Uterus (tissue), 3 donors: ENCODE measurements at regions not wholly inside any gene's neighbourhood (a gene's known extent, or its start where the extent isn't known, plus 50 kb on each side); places are given as distances from the start of the nearest gene placed in this dataset.

Source experiments
- DNase-seq, 2 donors: peaks; one replicate each; pipeline ENCODE4 v3.0.0-alpha.2; 2019 to 2020
- H3K27ac ChIP-seq, 2 donors: fragments of 200-600 bp; sonication (generic); 1 replicate in 1 of 2; 2 replicates in 1 of 2; pipeline ENCODE4 v1.5.1; 2016 to 2018
- H3K27me3 ChIP-seq, 2 donors: fragments of 200-600 bp; sonication (generic); one replicate each; pipeline ENCODE4 v1.5.1; 2018 to 2019; ENCODE audit warnings: control low read depth in 1 of 2
- H3K36me3 ChIP-seq, 2 donors: fragments of 200-600 bp; sonication (generic); one replicate each; pipeline ENCODE4 v1.5.1; 2019; ENCODE audit warnings: control low read depth in 1 of 2
- H3K4me1 ChIP-seq, 2 donors: fragments of 200-600 bp; sonication (generic); one replicate each; pipeline ENCODE4 v1.5.1; 2018 to 2019; ENCODE audit warnings: control low read depth in 1 of 2
- H3K4me3 ChIP-seq, 2 donors: fragments of 200-600 bp; sonication (generic); 1 replicate in 1 of 2; 2 replicates in 1 of 2; pipeline ENCODE4 v1.5.1; 2018 to 2019; ENCODE audit warnings: mild to moderate bottlenecking in 1 of 2
- H3K9me3 ChIP-seq, 2 donors: fragments of 200-600 bp; sonication (generic); one replicate each; pipeline ENCODE4 v1.5.1; 2019; ENCODE audit warnings: control low read depth in 1 of 2
- POLR2A ChIP-seq, 2 donors: fragments of 450-650 bp; IDR thresholded peaks; one replicate each; pipeline ENCODE4 v1.6.1; 2016; ENCODE audit warnings: antibody characterized with exemption in 2 of 2, mild to moderate bottlenecking in 1 of 2, moderate library complexity in 1 of 2
- intact Hi-C: fragments of 100-400 bp; cut with DNase I; formaldehyde crosslinking; loops from one replicate; pipeline ENCODE4 v1.15.1; 2023; ENCODE audit warnings: low total_unique reads
- TF ChIP-seq, protein P1 (sequence below), 4 experiments: fragments of 200-600 bp in 2 of 4; fragments of 450-650 bp in 2 of 4; sonication (generic) in 2 of 4; IDR thresholded peaks; one replicate each; pipeline ENCODE4 v1.5.1; 2016 to 2019; ENCODE audit warnings: antibody characterized with exemption in 4 of 4, mild to moderate bottlenecking in 2 of 4, moderate library complexity in 1 of 4
- donor health status: DM: yes; HTN: yes; CAD: no.

DNA sequence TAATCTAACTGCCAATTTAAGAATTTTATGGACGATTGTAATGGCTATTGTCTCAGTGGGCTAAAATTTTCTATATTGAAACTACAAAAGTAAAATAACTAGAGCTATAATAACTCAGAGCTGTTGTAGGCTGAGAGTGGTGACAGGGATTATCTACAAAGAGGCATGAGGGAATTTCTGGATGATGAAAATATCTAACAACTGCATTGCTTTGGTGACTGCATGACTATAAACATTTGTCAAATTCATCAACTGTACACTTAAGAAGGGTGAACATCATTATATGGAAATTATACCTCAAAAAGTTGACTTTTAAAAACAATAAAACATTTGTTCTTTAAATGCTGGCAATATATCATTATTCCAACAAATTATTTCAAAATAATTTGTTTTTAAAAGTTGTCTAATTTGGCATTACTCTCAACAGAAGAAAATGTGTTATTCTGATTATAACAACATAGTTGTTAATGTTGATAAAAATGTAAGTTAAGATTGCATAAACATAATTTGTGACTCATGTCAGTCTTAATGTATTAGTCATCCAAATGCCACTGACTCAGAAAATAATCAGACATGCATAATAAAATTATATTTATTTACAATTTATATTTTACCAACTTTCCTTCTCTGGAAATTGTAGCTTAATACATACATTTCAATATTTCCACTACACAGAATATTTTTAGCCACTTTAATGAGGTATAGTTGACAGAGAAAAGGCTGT is 865.1 kb upstream of the VRK2 start:
- TF ChIP-seq, protein P1, sequence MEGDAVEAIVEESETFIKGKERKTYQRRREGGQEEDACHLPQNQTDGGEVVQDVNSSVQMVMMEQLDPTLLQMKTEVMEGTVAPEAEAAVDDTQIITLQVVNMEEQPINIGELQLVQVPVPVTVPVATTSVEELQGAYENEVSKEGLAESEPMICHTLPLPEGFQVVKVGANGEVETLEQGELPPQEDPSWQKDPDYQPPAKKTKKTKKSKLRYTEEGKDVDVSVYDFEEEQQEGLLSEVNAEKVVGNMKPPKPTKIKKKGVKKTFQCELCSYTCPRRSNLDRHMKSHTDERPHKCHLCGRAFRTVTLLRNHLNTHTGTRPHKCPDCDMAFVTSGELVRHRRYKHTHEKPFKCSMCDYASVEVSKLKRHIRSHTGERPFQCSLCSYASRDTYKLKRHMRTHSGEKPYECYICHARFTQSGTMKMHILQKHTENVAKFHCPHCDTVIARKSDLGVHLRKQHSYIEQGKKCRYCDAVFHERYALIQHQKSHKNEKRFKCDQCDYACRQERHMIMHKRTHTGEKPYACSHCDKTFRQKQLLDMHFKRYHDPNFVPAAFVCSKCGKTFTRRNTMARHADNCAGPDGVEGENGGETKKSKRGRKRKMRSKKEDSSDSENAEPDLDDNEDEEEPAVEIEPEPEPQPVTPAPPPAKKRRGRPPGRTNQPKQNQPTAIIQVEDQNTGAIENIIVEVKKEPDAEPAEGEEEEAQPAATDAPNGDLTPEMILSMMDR (IDR thresholded peaks at IDR 0.05) = no peak
- TF ChIP-seq POLR2A (IDR thresholded peaks at IDR 0.05) = no peak
- intact Hi-C loops = no loop called here
- no peak overlapping the region for H3K4me3 ChIP-seq
- no peaks in the 10 kb centered on the region for H3K9me3 ChIP-seq
- H3K27me3 ChIP-seq = no peaks in the 10 kb centered on the region
- no peak overlapping the region for H3K27ac ChIP-seq
- DNase-seq = no peak
- H3K4me1 ChIP-seq = no peaks in the 10 kb centered on the region
- H3K36me3 ChIP-seq = no peaks in the 10 kb centered on the region

DNA sequence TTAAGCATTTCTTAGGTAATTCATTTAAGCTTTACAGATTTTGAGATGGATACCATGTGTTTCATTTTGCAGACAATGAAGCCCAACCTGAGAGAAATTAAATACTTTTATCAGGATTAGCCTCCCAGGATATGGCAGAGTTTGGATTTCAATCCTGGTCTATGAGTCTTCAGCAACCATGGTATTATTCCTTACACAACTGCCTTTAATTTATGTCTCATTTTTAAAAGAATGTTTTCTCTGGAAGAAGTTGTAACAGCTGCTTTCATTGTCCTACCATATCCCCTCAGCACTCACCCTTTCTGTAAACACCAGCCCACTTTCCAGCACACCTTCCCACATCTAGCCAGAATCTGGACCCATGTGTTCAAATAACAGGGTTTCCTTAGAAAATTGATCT is 863.7 kb upstream of the VRK2 start:
- DNase-seq = no peak
- no peak overlapping the region for H3K4me3 ChIP-seq
- no peaks in the 10 kb centered on the region for H3K27me3 ChIP-seq
- TF ChIP-seq POLR2A (IDR thresholded peaks at IDR 0.05) = no peak
- TF ChIP-seq, protein P1 (IDR thresholded peaks at IDR 0.05) = no peak
- H3K36me3 ChIP-seq = no peaks in the 10 kb centered on the region
- H3K4me1 ChIP-seq = no peaks in the 10 kb centered on the region
- H3K27ac ChIP-seq = no peak overlapping the region
- intact Hi-C loops = no loop called here
- no peaks in the 10 kb centered on the region for H3K9me3 ChIP-seq

DNA sequence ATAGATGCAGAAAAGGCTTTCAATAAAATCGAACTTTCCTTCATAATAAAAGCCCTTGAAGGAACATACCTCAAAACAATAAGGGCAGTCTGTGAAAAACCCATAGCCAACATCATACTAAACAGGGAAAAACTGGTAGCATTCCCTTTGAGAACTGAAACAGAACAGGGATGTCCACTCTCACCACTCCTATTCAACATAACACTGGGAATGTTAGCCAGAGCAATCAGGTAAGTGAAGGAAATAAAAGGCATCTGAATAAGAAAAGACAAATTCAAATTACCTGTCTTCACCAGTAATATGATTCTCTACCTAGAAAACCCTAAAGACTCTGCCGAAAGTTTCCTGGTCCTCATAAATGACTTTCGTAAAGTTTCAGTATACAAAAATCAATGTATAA is 861.0 kb upstream of the VRK2 start:
- intact Hi-C loops = no loop called here
- no peak for DNase-seq
- TF ChIP-seq POLR2A (IDR thresholded peaks at IDR 0.05) = no peak
- TF ChIP-seq, protein P1 (IDR thresholded peaks at IDR 0.05) = no peak
- Histone ChIP-seq H3K4me3 (no peak overlapping the region), H3K9me3 (no peaks in the 10 kb centered on the region), H3K36me3 (no peaks in the 10 kb centered on the region), H3K4me1 (no peaks in the 10 kb centered on the region), H3K27me3 (no peaks in the 10 kb centered on the region), H3K27ac (no peak overlapping the region)

DNA sequence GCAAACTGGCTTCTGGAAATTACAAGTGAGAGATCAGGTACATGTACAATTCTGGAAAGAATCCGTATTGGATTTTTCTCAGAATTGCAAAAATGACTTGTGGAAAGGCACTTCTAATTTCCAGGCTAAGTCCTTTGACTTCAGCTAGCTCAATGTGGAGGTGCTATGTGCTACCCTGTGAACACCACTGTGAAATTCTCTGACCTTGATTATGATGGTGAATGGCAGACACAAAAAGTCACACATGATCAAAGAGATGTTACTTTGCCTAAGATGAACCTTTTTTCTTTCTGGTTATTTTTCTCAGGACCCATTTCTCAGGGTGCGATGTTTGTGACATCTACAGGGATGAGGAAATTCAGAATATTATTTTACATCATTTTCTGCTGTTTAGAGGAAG is 856.6 kb upstream of the VRK2 start:
- no peaks in the 10 kb centered on the region for H3K4me1 ChIP-seq
- H3K27ac ChIP-seq = no peak overlapping the region
- H3K27me3 ChIP-seq = no peaks in the 10 kb centered on the region
- H3K36me3 ChIP-seq = no peaks in the 10 kb centered on the region
- no peak overlapping the region for H3K4me3 ChIP-seq
- no peaks in the 10 kb centered on the region for H3K9me3 ChIP-seq
- DNase-seq = no peak
- intact Hi-C loops = no loop called here
- TF ChIP-seq POLR2A (IDR thresholded peaks at IDR 0.05) = no peak
- TF ChIP-seq, protein P1 (IDR thresholded peaks at IDR 0.05) = no peak

DNA sequence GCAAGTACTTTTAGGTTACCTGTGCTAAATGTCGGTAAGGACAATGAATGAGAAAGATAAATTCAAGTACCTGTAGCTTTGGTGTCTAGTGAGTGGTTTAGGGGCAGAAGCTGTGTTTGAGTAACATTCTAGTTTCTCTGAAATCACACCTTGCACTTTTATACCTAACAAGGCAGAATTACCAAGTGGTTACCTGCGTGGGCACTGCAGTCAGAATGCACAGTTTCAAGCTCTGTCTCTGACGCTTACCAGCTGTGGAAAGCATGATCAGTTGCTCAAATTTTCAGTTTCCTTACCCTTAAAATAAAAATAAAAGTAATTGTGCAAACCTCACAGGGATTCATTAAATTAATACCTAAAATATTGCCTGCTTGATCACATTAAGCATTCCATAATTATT is 846.9 kb upstream of the VRK2 start:
- TF ChIP-seq, protein P1 (IDR thresholded peaks at IDR 0.05) = no peak
- TF ChIP-seq POLR2A (IDR thresholded peaks at IDR 0.05) = no peak
- intact Hi-C loops = no loop called here
- H3K36me3 ChIP-seq = no peaks in the 10 kb centered on the region
- H3K27ac ChIP-seq = no peak overlapping the region
- no peaks in the 10 kb centered on the region for H3K9me3 ChIP-seq
- DNase-seq = no peak
- no peaks in the 10 kb centered on the region for H3K27me3 ChIP-seq
- no peaks in the 10 kb centered on the region for H3K4me1 ChIP-seq
- H3K4me3 ChIP-seq = no peak overlapping the region
